OCI-LY7 (cell line): ENCODE measurements at regions not wholly inside any gene's neighbourhood (a gene's known extent, or its start where the extent isn't known, plus 50 kb on each side); places are given as distances from the start of the nearest gene placed in this dataset.

Experiments
- BruUV-seq: library from RNA; stranded (reverse); fragments of 400-500 nt; replicated peaks from 2 replicates; lab custom pipeline; 2021; lab: Mats Ljungman, UMichigan
- CTCF ChIA-PET: fragments of 300-600 bp; sonication (Branson Sonifier 250); formaldehyde crosslinking; loops from one replicate; lab custom pipeline; 2022; ENCODE audit warnings: antibody characterized with exemption; ENCODE audit not compliant: unreplicated experiment; lab: Charles Lee
- POLR2A ChIA-PET: fragments of 300-600 bp; sonication (Branson Sonifier 250); formaldehyde crosslinking; loops from one replicate; lab custom pipeline; 2022; ENCODE audit warnings: antibody characterized with exemption; lab: Charles Lee
- DNase-seq: peaks from one replicate; pipeline ENCODE4 v3.0.0-alpha.2; 2015; ENCODE audit warnings: low spot score
- H2AFZ ChIP-seq: fragments of 200-600 bp; sonication (generic), shearing (Covaris generic); 2 replicates; pipeline ENCODE4 v1.6.1; 2014; ENCODE audit warnings: mild to moderate bottlenecking, antibody characterized with exemption, low read length, moderate library complexity
- H3K27ac ChIP-seq: fragments of 200-600 bp; sonication (generic); 2 replicates; pipeline ENCODE4 v1.5.1; 2014; ENCODE audit warnings: mixed run types, low read depth, mild to moderate bottlenecking, moderate library complexity, low read length, inconsistent platforms; ENCODE audit not compliant: poor library complexity, severe bottlenecking
- H3K36me3 ChIP-seq: fragments of 200-600 bp; sonication (generic); 2 replicates; pipeline ENCODE4 v1.6.1; 2014; ENCODE audit warnings: mild to moderate bottlenecking, antibody characterized with exemption, low read length, moderate library complexity, mixed read lengths; ENCODE audit not compliant: insufficient read depth
- H3K4me1 ChIP-seq: fragments of 200-600 bp; sonication (generic); 2 replicates; pipeline ENCODE4 v1.5.1; 2014; ENCODE audit warnings: mild to moderate bottlenecking, low read length; ENCODE audit not compliant: insufficient read depth, poor library complexity, severe bottlenecking
- H3K4me2 ChIP-seq: fragments of 200-600 bp; sonication (generic); 2 replicates; pipeline ENCODE4 v1.6.1; 2014; ENCODE audit warnings: mild to moderate bottlenecking, low read length
- H3K4me3 ChIP-seq: fragments of 200-600 bp; sonication (generic); 2 replicates; pipeline ENCODE4 v1.5.1; 2014; ENCODE audit warnings: mild to moderate bottlenecking, low read depth, low read length; ENCODE audit not compliant: poor library complexity, severe bottlenecking
- H3K79me2 ChIP-seq: fragments of 200-600 bp; sonication (generic); 2 replicates; pipeline ENCODE4 v1.6.1; 2016; ENCODE audit warnings: low read depth, mild to moderate bottlenecking, low read length, moderate library complexity, mixed read lengths; ENCODE audit not compliant: insufficient read depth
- H3K9me2 ChIP-seq: fragments of 200-600 bp; sonication (generic); 2 replicates; pipeline ENCODE4 v1.6.1; 2016; ENCODE audit warnings: mild to moderate bottlenecking, low read length, mixed read lengths; ENCODE audit not compliant: insufficient read depth
- H3K9me3 ChIP-seq: fragments of 200-600 bp; sonication (generic); 2 replicates; pipeline ENCODE4 v1.6.1; 2014; ENCODE audit warnings: mild to moderate bottlenecking, mixed run types, low read length, mixed read lengths
- H4K20me1 ChIP-seq: fragments of 200-600 bp; sonication (generic); 2 replicates; pipeline ENCODE4 v1.6.1; 2014; ENCODE audit warnings: mild to moderate bottlenecking, antibody characterized with exemption, low read length, moderate library complexity, mixed read lengths; ENCODE audit not compliant: insufficient read depth
- EZH2phosphoT487 ChIP-seq: fragments of 200-600 bp; sonication (generic); IDR thresholded peaks from 2 replicates; pipeline ENCODE4 v1.6.1; 2018; ENCODE audit warnings: low read depth, borderline replicate concordance, mild to moderate bottlenecking, mixed run types, antibody characterized with exemption, low read length, moderate library complexity, mixed read lengths
- intact Hi-C: fragments of 100-400 bp; cut with micrococcal nuclease; formaldehyde crosslinking; loops from one replicate; pipeline ENCODE4 v1.10.0; 2022; ENCODE audit not compliant: unreplicated experiment
- TF ChIP-seq, protein P1 (sequence below): fragments of 200-600 bp; sonication (generic); conservative IDR thresholded peaks from 2 replicates; pipeline ENCODE4 v1.5.1; 2014; ENCODE audit warnings: mild to moderate bottlenecking, antibody characterized with exemption, low read length, moderate library complexity, mixed read lengths

DNA sequence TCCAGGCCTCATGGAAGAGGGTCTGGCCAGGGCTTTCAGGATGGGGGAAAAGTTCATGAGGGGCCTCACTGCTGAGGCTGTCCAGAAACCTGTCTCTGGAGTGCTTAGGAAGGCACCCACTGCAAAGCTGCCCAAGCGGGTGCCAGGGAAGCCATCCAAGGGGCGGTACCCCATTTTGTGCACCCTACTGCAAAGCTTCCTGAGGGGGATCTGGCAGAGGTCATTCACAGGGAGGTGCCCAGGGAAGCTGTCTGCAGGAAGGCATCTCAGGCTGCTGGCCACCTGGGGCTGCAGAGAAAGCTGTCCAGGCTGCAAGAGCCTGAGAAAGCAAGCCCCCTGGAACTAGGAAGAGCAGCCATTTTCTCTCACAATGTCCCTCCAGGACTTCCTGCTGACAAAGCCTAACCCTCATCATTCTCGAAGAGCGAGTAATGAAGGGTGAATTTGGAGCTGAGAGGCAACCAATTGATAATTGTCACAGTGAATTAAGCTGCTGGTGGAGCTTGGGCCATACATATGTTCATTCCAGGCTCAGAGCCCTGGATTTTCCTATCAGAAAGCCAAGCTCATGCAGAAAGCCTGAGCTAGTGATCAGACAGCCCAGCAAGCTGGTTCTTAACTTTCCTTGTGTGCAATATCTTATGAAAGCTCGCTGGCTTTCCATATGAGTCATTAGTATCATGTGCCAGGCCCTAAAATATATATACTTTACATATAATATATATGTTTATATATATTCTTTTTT is 62.2 kb upstream of the SLC22A16 start:
- H2AFZ ChIP-seq = no peak overlapping the region
- H4K20me1 ChIP-seq = no peaks in the 10 kb centered on the region
- H3K4me3 ChIP-seq = no peak overlapping the region
- H3K4me1 ChIP-seq = no peaks in the 10 kb centered on the region
- intact Hi-C loops = no loop called here
- POLR2A ChIA-PET = interaction anchor here (0.7 kb wide), 1 partner anchor 12 kb away, joined by 7 read pairs; no protein-coding TSS in a partner anchor
- H3K9me2 ChIP-seq = no peaks in the 10 kb centered on the region
- no peak for TF ChIP-seq EZH2phosphoT487
- TF ChIP-seq, protein P1, sequence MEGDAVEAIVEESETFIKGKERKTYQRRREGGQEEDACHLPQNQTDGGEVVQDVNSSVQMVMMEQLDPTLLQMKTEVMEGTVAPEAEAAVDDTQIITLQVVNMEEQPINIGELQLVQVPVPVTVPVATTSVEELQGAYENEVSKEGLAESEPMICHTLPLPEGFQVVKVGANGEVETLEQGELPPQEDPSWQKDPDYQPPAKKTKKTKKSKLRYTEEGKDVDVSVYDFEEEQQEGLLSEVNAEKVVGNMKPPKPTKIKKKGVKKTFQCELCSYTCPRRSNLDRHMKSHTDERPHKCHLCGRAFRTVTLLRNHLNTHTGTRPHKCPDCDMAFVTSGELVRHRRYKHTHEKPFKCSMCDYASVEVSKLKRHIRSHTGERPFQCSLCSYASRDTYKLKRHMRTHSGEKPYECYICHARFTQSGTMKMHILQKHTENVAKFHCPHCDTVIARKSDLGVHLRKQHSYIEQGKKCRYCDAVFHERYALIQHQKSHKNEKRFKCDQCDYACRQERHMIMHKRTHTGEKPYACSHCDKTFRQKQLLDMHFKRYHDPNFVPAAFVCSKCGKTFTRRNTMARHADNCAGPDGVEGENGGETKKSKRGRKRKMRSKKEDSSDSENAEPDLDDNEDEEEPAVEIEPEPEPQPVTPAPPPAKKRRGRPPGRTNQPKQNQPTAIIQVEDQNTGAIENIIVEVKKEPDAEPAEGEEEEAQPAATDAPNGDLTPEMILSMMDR = no peak
- no peak for DNase-seq
- BruUV-seq = no TSS peak
- H3K36me3 ChIP-seq = no peaks in the 10 kb centered on the region
- no peak overlapping the region for H3K27ac ChIP-seq
- H3K9me3 ChIP-seq = peaks cover 8% of the 10 kb centered on the region
- CTCF ChIA-PET = no interaction called here
- H3K79me2 ChIP-seq = no peaks in the 10 kb centered on the region
- no peak overlapping the region for H3K4me2 ChIP-seq

DNA sequence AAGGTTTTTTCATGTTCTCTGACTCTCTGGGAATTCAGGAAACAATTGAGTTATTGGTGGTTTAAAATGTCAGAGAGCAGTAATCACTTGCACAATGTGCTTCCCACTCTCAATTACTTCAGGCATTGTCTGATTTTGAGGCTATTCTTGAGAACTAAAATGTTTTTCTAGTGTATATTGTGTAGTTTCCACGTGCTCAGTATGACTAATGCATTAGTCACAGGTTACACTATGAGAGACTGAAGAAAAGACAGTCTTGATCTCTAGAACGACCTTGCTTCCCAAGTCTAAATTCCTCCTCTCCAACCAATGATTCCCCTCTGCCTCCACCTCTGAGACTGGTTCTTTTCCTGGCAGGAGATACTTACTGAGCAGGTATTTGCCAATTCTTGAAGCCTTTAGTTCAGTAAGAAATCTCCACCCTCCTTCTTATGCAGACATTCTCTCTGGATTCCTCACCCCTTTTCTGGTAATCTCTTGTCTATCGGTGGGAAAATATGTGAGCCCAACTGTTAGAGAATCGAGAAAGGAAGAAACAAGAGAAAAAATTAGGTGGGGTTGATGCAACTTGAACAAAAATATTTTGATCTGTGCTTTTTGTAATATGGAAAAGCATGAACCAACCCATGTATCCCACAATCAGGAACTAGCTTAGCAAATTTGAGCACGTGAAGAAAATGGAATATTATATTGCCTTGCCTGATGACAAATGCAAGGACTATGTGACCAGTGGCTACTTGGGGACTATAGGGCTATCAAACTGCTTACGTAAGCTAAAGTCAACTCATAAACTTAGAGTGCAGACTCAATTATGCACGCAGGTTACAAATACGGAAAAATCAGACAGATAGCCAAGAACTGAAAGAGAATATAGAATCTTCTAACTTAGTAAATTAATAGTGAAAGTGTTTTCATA is 61.1 kb upstream of the SLC22A16 start:
- H4K20me1 ChIP-seq = no peaks in the 10 kb centered on the region
- ChIA-PET CTCF (no interaction called here), POLR2A (no interaction called here)
- H3K9me2 ChIP-seq = no peaks in the 10 kb centered on the region
- no peak overlapping the region for H2AFZ ChIP-seq
- no peak overlapping the region for H3K27ac ChIP-seq
- peaks cover 8% of the 10 kb centered on the region for H3K9me3 ChIP-seq
- H3K4me2 ChIP-seq = no peak overlapping the region
- H3K36me3 ChIP-seq = no peaks in the 10 kb centered on the region
- intact Hi-C loops = no loop called here
- no peak for DNase-seq
- H3K4me3 ChIP-seq = no peak overlapping the region
- TF ChIP-seq EZH2phosphoT487 = no peak
- H3K4me1 ChIP-seq = no peaks in the 10 kb centered on the region
- H3K79me2 ChIP-seq = no peaks in the 10 kb centered on the region
- BruUV-seq = no TSS peak

DNA sequence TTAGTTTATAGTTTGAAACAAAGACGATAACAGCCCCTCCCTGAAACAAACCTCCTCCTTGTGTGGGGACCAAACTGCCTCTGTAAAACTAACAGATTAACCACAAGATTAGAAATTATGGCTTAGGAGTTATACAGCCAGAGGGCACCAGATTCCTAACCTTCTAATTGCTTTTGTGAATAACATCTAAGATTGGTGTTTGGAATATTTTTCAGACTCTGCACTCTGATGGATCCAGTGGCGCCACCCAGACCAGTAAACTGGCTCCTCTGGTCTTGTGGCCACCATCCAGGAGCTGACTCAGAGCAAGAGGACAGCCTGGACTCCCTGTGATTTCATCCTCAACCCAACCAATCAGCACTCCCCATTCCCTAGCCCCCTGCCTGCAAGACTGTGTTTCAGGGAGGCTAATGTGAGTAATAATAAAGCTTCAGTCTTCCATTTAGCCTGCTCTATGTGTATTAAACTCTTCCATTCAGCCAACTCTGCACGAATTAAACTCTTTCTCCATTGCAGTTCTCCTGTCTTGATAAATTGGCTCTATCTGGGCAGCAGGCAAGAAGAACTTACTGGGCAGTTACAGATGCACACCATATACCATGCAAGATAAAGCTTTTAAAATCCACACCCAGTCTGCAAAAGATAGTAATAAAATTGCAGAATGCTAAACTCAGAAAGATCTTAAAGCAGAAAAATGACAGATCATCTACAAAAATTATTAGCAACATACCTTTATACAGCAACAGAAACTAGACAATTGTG is 58.5 kb upstream of the SLC22A16 start:
- peaks cover 8% of the 10 kb centered on the region for H3K9me3 ChIP-seq
- ChIA-PET POLR2A (no interaction called here), CTCF (no interaction called here)
- no peak overlapping the region for H3K27ac ChIP-seq
- DNase-seq = no peak
- H3K4me3 ChIP-seq = no peak overlapping the region
- H3K4me1 ChIP-seq = no peaks in the 10 kb centered on the region
- no TSS peak for BruUV-seq
- H3K79me2 ChIP-seq = no peaks in the 10 kb centered on the region
- H3K36me3 ChIP-seq = no peaks in the 10 kb centered on the region
- no peak overlapping the region for H2AFZ ChIP-seq
- no peaks in the 10 kb centered on the region for H3K9me2 ChIP-seq
- intact Hi-C loops = no loop called here
- no peak for TF ChIP-seq EZH2phosphoT487
- no peak overlapping the region for H3K4me2 ChIP-seq
- H4K20me1 ChIP-seq = no peaks in the 10 kb centered on the region
